ENCODE measurements at regions not wholly inside any gene's neighbourhood (a gene's known extent, or its start where the extent isn't known, plus 50 kb on each side); places are given as distances from the start of the nearest gene placed in this dataset.

DNA sequence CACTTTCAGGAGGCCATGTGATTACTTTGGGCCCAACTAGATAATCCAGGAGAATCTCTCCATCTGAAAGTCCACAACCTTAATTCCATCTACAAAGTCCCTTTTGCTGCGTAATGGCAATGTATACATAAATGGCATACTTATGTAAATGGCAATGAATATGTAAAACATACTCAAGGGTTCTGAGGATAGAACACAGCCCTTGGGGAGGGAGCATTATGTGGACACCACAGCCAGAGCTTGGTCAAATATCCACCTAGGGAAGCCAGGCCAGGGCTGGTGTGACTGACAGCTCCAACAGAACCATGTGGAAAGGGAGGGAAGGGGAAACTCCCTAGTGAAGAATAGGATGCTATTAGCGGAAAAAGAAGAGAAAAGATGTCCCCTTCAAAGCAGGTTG, 496.2 kb downstream of the COG6 start:
- TF ChIP-seq, protein P1, sequence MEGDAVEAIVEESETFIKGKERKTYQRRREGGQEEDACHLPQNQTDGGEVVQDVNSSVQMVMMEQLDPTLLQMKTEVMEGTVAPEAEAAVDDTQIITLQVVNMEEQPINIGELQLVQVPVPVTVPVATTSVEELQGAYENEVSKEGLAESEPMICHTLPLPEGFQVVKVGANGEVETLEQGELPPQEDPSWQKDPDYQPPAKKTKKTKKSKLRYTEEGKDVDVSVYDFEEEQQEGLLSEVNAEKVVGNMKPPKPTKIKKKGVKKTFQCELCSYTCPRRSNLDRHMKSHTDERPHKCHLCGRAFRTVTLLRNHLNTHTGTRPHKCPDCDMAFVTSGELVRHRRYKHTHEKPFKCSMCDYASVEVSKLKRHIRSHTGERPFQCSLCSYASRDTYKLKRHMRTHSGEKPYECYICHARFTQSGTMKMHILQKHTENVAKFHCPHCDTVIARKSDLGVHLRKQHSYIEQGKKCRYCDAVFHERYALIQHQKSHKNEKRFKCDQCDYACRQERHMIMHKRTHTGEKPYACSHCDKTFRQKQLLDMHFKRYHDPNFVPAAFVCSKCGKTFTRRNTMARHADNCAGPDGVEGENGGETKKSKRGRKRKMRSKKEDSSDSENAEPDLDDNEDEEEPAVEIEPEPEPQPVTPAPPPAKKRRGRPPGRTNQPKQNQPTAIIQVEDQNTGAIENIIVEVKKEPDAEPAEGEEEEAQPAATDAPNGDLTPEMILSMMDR (conservative IDR thresholded peaks at IDR 0.05; ENCODE audit: low read length): no peak
- no peak for TF ChIP-seq EZH2phosphoT487 (IDR thresholded peaks at IDR 0.05; ENCODE audit: borderline replicate concordance, low read depth, low read length)
